HG03039 (cell line): ENCODE measurements at regions not wholly inside any gene's neighbourhood (a gene's known extent, or its start where the extent isn't known, plus 50 kb on each side); places are given as distances from the start of the nearest gene placed in this dataset.

Experiments
- ATAC-seq: cut with Tn5 transposase; IDR thresholded peaks from one replicate; pipeline ENCODE4 v1.9.1; 2021; ENCODE audit warnings: mild to moderate bottlenecking, moderate library complexity; ENCODE audit not compliant: unreplicated experiment

DNA sequence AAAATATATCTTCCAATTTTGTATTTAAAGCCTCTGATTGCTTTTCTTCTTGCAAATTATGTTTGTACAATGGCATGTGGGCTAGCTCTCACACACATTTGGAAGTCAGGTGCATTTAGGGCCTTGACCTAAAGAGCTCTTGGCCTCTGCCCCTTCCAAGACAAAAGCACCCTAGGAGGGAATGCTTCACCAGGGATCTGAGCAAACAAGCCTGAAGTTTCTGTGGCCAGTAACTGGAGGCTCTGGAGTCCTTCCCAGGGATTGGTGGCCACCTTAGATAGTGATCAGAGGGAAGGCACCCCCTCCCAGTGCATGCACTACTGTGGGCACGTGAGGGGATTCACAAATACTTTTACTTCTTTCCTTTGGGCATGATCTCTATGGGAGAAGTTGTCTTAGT, 60.3 kb upstream of the DIPK2B start:
- ATAC-seq: no peak

DNA sequence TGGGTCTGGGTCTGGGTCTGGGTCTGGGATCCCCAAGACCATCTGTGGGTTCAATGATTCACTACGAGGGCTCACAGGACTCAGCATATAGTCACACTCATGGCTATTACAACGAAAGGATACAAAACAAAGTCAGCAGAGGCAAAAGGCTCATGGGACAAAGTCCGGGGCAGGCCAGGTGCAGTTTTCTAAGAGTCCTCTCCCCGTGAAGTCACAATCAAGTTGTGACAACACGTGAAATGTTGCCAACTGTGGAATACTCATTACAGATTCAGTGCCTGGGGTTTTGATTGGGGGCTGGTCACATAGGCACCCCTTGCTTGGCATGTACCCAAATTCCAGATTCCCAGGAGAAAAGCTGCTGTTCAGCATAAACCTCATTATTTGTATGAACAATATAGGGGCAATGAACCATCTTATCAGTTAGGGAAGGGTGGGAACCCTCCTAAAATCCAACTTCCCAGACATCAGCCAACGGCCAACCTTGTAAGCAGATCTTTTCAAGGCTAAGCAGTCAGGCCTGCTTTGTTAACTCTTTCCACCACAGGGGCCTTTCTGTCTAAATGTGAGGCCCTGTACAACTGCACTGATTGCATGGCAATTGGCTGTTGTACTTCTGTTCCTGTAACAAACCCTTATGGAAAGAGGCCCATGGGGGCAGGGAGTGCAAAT, 58.2 kb upstream of the DIPK2B start:
- no peak for ATAC-seq
